HUES6 (cell line): ENCODE measurements at regions not wholly inside any gene's neighbourhood (a gene's known extent, or its start where the extent isn't known, plus 50 kb on each side); places are given as distances from the start of the nearest gene placed in this dataset.
"Not testable (repeated sequence)": the region's sequence is repeated elsewhere in the genome, so short reads cannot be mapped to it uniquely, and the experiment has no call there.

Experiments used
- H3K27ac ChIP-seq: 2 replicates; pipeline ENCODE4 v1.7.0; 2013; ENCODE audit warnings: low read depth, mild to moderate bottlenecking, low read length, inconsistent platforms
- H3K27me3 ChIP-seq: 2 replicates; pipeline ENCODE4 v1.6.1; 2013; ENCODE audit warnings: low read length; ENCODE audit not compliant: control insufficient read depth, insufficient read depth
- H3K36me3 ChIP-seq: 2 replicates; pipeline ENCODE4 v1.6.1; 2013; ENCODE audit warnings: low read length; ENCODE audit not compliant: control insufficient read depth, insufficient read depth
- H3K4me1 ChIP-seq: 2 replicates; pipeline ENCODE4 v1.6.1; 2013; ENCODE audit warnings: low read length; ENCODE audit not compliant: control insufficient read depth, insufficient read depth
- H3K4me3 ChIP-seq: 2 replicates; pipeline ENCODE4 v1.5.1; 2013; ENCODE audit warnings: low read depth, low read length
- H3K9ac ChIP-seq: one replicate; pipeline ENCODE4 v1.6.1; 2013; ENCODE audit warnings: mild to moderate bottlenecking, low read length
- H3K9me3 ChIP-seq: 2 replicates; pipeline ENCODE4 v1.6.1; 2013; ENCODE audit warnings: low read depth, low read length; ENCODE audit not compliant: control insufficient read depth, insufficient read depth

DNA sequence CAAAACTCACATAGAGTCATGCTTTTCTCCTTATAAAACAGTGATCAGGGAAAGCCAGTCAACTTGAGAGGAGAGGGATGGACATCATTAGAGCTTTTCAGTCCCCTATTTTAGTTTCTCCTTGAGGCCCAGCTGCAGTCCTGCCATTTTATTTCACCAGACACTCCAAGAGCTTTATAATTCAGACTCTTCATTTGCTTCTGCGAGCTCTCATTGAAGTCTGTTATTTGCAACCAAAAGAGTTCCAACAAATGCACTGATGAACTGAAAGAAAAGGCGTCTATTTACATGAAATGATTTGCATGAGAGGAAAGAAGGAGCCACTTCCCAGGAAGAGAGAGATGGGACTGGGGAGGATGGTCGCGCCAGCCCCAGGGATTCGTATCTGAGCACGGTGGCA, 86.8 kb downstream of the NDUFA12 start:
- Histone ChIP-seq H3K9ac (no peak overlapping the region), H3K9me3 (peaks cover 6% of the 10 kb centered on the region; the same call in 1 of the 2 replicates)

DNA sequence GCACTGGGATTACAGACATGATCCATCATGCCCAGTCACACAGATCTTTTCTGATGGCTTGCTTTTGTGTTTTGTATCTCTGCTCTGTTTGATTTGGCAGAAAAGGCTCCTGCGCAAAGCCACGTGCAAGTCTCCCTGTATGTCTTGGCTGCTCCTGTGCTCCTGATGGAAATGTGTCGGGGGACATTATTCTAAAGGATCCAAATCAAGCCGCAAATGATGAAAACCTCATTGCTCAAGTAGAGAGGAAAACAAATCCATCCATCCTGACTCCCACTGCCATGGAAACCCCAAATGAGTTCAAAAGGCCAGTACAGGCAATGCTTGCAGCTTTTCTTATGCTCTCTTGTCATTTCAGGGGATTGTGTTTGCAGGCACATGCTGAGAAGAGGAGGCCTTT, 93.8 kb downstream of the NDUFA12 start:
- Histone ChIP-seq H3K4me1 (no peaks in the 10 kb centered on the region), H3K27me3 (no peaks in the 10 kb centered on the region), H3K27ac (no peak overlapping the region), H3K9me3 (peaks cover 23% of the 10 kb centered on the region), H3K9ac (no peak overlapping the region), H3K4me3 (no peak overlapping the region), H3K36me3 (no peaks in the 10 kb centered on the region)

More for the DNA sequence above, 86.8 kb downstream of the NDUFA12 start:
- no peak overlapping the region for H3K27ac ChIP-seq
- no peaks in the 10 kb centered on the region for H3K27me3 ChIP-seq
- H3K4me3 ChIP-seq, result no peak overlapping the region
- H3K4me1 ChIP-seq, result no peaks in the 10 kb centered on the region
- H3K36me3 ChIP-seq, result no peaks in the 10 kb centered on the region

DNA sequence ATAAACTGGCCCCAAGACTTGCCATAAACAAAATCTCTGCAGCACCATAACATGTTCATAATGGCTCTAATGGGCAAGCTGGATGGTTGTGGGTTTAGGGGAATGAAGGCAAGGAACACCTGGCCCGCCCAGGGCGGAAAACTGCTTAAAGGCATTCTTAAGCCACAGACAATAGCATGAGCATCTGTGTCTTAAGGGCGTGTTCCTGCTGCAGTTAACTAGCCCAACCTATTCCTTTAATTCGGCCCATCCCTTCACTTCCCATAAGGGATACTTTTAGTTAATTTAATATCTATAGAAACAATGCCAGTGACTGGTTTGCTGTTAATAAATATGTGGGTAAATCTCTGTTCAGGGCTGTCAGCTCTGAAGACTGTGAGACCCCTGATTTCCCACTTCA, 97.7 kb downstream of the NDUFA12 start:
- H3K36me3 ChIP-seq, H3K27ac ChIP-seq, H3K4me3 ChIP-seq, H3K4me1 ChIP-seq, H3K27me3 ChIP-seq, H3K9ac ChIP-seq: not testable (repeated sequence)
- H3K9me3 ChIP-seq, result peaks cover 19% of the 10 kb centered on the region

DNA sequence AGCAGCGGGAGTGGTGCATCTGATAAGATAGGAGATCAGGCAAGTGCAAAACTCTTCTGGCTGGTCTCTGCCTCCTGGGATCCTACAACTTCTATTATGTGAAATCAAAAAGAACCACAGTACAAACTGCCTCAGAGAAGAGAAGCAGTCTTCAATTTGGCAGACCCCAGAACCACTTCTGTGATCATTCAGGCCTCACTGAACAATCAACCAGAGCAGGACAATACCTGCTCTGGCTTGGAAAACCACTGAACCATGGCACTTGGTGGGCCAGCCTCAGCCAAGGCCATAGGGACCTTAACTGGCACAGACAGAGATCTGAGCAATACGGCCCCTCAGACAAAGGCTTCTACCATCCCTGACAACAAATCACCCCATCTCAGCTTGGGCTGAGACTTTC, 103.0 kb downstream of the NDUFA12 start:
- Histone ChIP-seq H3K27ac (no peak overlapping the region), H3K9ac (no peak overlapping the region), H3K9me3 (peaks cover 8% of the 10 kb centered on the region), H3K4me1 (no peaks in the 10 kb centered on the region), H3K27me3 (no peaks in the 10 kb centered on the region), H3K36me3 (no peaks in the 10 kb centered on the region), H3K4me3 (no peak overlapping the region)

DNA sequence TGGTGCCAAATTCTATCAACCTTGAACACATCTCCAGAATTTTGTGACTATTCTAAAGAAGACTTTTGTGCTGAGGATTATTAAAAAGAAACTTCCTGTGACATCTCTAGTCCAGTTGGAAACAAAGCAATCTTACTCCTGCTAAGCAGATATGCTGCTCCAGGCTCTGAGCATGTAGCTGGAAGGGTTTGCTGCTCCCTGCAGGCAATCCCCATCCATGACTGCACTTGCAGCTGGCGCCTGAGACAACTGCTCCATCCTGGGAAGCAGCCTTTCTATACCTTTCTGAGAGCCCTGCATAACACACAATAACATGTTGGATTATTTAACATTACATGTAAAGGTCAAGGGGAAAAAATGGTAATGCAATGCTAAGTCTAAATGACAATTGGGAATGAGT, 105.1 kb downstream of the NDUFA12 start:
- Histone ChIP-seq H3K4me1 (no peaks in the 10 kb centered on the region), H3K4me3 (no peak overlapping the region), H3K9me3 (no peaks in the 10 kb centered on the region), H3K27ac (no peak overlapping the region), H3K36me3 (no peaks in the 10 kb centered on the region), H3K9ac (no peak overlapping the region), H3K27me3 (no peaks in the 10 kb centered on the region)

DNA sequence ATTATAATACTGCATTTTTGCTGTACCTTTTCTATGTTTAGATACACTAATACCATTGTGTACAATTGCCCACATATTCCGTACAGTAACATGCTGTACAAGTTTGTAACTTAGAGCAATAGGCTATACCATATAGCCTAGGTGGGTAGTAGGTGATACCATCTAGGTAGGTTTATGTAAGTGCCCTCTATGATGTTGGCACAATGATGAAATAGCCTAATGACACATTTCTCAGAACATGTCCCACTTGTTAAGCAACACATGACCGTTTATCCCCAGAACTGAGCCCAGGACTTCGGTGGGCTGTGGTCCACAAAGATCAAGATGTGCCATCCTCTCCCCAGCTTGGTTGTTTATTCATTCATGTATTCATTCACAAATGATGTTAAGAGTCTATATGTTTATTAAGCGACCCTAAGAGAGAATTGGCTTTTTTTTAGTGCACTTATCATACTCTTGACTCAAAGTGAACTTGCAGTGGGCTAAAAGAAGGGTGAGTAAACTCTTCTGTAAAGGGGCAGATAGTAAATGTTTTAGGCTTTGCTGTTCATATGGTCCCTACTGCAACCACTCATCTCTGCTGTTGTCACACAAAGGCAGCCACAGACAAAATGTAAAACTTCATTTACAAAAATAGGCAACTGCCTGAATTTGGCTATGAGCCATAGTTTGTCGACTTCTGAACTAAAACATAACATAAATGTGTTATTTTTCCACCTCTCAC, 110.8 kb downstream of the NDUFA12 start:
- Histone ChIP-seq H3K27ac (no peak overlapping the region), H3K9me3 (no peaks in the 10 kb centered on the region), H3K4me1 (no peaks in the 10 kb centered on the region), H3K27me3 (no peaks in the 10 kb centered on the region), H3K36me3 (no peaks in the 10 kb centered on the region), H3K4me3 (no peak overlapping the region), H3K9ac (no peak overlapping the region)

DNA sequence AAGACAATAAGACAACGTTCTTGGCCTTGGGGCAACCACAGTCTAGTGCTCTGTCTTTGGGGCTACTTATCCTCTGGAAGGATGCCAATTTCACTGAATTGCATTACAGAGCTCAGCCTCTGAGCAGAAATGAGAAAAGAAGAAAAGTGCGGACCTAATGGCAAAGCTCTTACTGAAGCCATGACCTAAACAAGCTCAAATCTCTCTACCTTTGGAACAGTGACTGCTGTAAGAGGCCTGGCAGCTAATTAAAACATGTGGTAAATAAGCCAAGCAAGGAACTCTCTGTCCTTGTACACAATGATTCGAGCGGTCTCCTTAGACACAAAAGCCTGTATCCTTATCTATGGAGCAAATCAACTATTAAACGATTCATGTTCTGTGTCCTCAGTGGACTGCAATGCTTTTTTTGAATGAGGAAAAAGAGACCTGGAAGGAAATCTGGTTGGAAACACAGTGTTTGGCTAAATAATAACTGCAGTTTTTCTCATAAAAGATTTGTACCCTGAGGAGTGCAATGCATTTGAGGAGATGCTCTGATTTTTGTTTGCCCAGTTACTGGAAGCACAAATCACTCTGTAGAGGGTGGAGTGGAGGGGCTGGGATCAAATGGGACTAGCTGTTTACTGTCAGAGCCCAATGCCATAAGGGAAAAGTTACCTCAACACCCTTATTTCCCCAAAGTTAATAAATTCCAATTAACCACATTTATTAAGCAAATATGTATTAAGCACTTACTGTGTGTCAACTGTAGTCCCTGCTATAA, 113.9 kb downstream of the NDUFA12 start:
- Histone ChIP-seq H3K27ac (no peak overlapping the region), H3K27me3 (no peaks in the 10 kb centered on the region), H3K4me3 (no peak overlapping the region), H3K4me1 (no peaks in the 10 kb centered on the region), H3K9me3 (no peaks in the 10 kb centered on the region), H3K9ac (no peak overlapping the region), H3K36me3 (no peaks in the 10 kb centered on the region)

DNA sequence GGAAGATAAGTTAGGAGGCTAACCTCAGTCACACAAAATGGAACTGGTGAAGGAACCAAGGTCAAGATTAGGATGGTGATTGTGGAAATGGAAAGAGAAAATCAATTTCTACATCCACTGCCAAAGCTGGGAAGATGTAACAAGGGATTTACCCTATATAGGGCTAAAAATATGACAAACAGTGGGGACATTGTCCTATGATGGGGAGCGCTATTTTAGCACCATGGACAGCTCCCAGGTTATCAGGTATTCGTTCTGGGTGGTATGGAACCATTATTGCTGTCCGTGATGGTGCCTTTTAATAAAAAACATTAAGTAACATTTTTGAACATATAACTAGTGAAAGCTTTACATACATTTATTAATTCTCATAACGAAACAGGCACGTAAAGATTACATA, 124.0 kb downstream of the NDUFA12 start:
- no peaks in the 10 kb centered on the region for H3K9me3 ChIP-seq
- H3K27me3 ChIP-seq, result peaks cover 21% of the 10 kb centered on the region
- no peaks in the 10 kb centered on the region for H3K4me1 ChIP-seq
- no peak overlapping the region for H3K9ac ChIP-seq
- no peak overlapping the region for H3K4me3 ChIP-seq
- no peaks in the 10 kb centered on the region for H3K36me3 ChIP-seq
- no peak overlapping the region for H3K27ac ChIP-seq

DNA sequence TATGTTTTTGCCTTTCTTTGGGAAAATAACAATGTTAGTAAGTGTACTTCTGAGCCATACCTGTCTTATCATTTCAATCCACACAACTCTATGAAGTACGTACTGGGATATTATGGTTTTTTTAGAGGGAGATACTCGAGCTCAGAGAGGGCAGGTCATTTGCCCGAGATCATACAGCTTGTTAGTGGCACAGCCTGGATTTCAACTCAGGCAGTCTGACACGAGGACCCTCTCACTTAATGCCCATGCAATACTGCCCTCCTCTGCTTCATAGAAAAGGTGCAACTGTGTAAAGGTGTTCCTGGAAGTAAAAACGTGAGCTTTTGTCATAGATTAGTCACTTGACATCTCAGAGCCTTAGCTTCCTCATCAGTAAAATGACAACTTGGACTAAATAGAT, 128.0 kb downstream of the NDUFA12 start:
- no peak overlapping the region for H3K9ac ChIP-seq
- H3K36me3 ChIP-seq, result no peaks in the 10 kb centered on the region
- H3K27me3 ChIP-seq, result peaks cover 61% of the 10 kb centered on the region
- no peaks in the 10 kb centered on the region for H3K9me3 ChIP-seq
- H3K4me1 ChIP-seq, result peaks cover 12% of the 10 kb centered on the region
- H3K4me3 ChIP-seq, result no peak overlapping the region
- H3K27ac ChIP-seq, result no peak overlapping the region

DNA sequence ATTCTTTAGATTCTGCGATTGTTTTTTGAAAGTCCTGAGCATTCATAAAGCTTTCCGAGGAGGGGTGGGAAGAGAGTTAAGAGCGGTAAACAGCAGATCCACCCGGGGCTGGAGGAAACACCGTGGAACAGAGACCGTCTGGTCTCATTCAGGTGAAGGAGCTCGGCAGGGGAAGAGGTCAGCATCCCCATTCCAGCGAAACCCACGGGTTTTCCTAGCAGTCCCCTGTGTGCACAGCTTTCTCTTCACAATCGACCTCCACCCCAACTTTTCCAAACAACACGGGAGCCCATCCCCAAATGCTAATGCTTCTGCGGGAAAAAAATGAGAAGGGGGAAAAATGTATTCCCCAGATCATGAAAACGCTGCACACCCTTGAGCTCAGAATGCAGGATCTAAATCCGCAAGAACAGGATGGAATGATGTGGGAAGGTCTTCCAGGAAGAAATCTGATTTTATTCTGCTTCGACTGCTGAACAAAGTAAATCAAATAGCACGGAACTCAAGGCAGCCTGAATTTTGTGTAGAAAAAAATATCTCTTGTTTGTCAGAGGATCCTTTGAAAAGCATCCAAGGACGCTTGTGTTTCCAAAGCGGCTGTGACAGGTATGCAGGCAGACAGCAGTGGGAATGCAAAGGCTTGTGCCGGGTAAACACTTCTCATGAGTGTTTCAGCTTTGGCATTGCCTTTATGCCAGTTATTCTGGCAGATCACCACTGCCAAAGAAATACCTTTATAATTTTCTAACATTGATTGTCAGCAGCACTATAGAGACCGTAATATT, 128.8 kb downstream of the NDUFA12 start:
- peaks cover 61% of the 10 kb centered on the region for H3K27me3 ChIP-seq
- H3K9me3 ChIP-seq, result no peaks in the 10 kb centered on the region
- no peaks in the 10 kb centered on the region for H3K36me3 ChIP-seq
- H3K4me1 ChIP-seq, result peaks cover 12% of the 10 kb centered on the region
- H3K4me3 ChIP-seq, result peak overlapping the region; percentile 59
- peak overlapping the region; percentile 20 for H3K9ac ChIP-seq
- no peak overlapping the region for H3K27ac ChIP-seq
